Fibroblast of villous mesenchyme (primary cell): ENCODE measurements at regions not wholly inside any gene's neighbourhood (a gene's known extent, or its start where the extent isn't known, plus 50 kb on each side); places are given as distances from the start of the nearest gene placed in this dataset.
A peak's percentile ranks its signal among the peaks of the same experiment; 100 is the strongest.

Experiments
- DNase-seq: peaks from one replicate; pipeline ENCODE4 v3.0.0-alpha.2; 2010; ENCODE audit warnings: low read depth
- H3K4me3 ChIP-seq: 2 replicates; pipeline ENCODE4 v1.5.1; 2011; ENCODE audit warnings: low read depth, mild to moderate bottlenecking, low read length
- TF ChIP-seq, protein P1 (sequence below): IDR thresholded peaks from 2 replicates; pipeline ENCODE4 v1.5.1; 2012; ENCODE audit warnings: low read depth, mild to moderate bottlenecking, low read length; ENCODE audit not compliant: insufficient read depth

- no peak overlapping the region for H3K4me3 ChIP-seq
- no peak for DNase-seq
- TF ChIP-seq, protein P1, sequence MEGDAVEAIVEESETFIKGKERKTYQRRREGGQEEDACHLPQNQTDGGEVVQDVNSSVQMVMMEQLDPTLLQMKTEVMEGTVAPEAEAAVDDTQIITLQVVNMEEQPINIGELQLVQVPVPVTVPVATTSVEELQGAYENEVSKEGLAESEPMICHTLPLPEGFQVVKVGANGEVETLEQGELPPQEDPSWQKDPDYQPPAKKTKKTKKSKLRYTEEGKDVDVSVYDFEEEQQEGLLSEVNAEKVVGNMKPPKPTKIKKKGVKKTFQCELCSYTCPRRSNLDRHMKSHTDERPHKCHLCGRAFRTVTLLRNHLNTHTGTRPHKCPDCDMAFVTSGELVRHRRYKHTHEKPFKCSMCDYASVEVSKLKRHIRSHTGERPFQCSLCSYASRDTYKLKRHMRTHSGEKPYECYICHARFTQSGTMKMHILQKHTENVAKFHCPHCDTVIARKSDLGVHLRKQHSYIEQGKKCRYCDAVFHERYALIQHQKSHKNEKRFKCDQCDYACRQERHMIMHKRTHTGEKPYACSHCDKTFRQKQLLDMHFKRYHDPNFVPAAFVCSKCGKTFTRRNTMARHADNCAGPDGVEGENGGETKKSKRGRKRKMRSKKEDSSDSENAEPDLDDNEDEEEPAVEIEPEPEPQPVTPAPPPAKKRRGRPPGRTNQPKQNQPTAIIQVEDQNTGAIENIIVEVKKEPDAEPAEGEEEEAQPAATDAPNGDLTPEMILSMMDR = no peak
Observed at GRCh38 chr2:21939967-21940366, 816.2 kb downstream of the TDRD15 start.

GRCh38 chr2:21944536-21944935 lies 820.8 kb downstream of the TDRD15 start:
- TF ChIP-seq, protein P1 = no peak
- DNase-seq = no peak
- H3K4me3 ChIP-seq = no peak overlapping the region

DNA sequence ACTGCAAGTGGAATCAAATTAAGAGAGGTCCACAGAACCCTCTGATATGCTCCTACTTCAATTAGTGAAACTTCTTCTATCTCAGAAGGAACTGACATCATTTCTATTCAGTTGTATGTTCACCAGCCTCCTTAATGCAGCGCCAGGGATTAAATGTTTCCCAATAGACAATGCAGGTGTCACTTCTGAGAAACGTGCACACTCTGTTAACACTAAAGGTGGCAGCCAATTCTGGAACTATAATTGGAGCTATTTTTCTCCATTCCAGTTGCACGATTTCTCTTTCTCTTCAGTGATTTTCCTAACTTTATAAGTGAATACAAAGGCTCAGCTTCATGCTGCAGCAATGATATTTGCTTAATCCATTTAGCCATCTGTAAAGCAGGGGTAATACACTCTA lies 821.9 kb downstream of the TDRD15 start:
- TF ChIP-seq, protein P1 = no peak
- no peak overlapping the region for H3K4me3 ChIP-seq
- DNase-seq = no peak

GRCh38 chr2:21947046-21947445 lies 823.3 kb downstream of the TDRD15 start:
- no peak for DNase-seq
- no peak overlapping the region for H3K4me3 ChIP-seq
- TF ChIP-seq, protein P1 = no peak

DNA sequence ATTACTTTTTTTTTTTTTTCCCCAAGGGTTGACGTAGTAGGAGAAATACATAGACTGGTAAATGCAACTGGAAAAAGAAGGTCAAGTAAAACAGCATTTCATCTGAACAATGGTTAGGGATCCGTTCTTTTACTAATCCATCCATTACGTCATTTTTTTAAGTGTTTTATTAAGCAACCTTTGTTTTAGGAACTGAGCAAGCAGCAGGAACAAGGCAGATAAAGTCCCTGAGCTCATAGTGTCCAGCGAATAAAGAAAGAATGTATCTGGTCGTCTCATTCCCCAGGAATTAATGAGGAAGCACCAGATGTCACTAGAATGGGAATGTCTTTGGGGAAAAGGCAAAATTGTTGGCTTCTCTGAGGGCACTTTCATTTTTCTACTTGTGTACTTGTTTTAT lies 842.4 kb downstream of the TDRD15 start:
- H3K4me3 ChIP-seq = no peak overlapping the region
- peak; percentile 12 for DNase-seq

DNA sequence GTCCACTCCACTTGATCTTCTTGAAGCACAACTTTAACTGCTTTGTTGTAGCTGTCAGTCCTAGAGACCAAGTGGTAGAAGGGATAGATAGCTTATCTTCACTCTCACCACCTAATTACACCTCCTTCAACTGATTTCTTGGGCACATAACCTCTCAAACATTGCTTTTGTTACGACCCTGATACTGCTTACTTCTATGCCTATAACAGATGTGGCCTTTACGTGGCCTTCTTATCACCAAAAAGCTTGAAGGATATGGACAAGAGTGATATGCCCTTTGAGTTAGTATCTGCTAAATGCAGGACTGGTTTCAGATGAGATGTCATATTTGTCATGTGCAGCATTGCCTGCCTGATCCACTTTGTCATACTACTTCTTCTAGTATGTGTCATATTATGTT lies 847.2 kb downstream of the TDRD15 start:
- DNase-seq = no peak
- TF ChIP-seq, protein P1 = no peak
- no peak overlapping the region for H3K4me3 ChIP-seq

More for the DNA sequence above, 842.4 kb downstream of the TDRD15 start:
- TF ChIP-seq, protein P1 = no peak

GRCh38 chr2:21972586-21972985 lies 848.8 kb downstream of the TDRD15 start:
- no peak for DNase-seq
- TF ChIP-seq, protein P1 = no peak
- H3K4me3 ChIP-seq = no peak overlapping the region
